Right renal pelvis (tissue), 4 donors: ENCODE measurements at regions not wholly inside any gene's neighbourhood (a gene's known extent, or its start where the extent isn't known, plus 50 kb on each side); places are given as distances from the start of the nearest gene placed in this dataset.

ENCODE experiments used
- DNase-seq, 4 donors: peaks; one replicate each; pipeline ENCODE4 v3.0.0-alpha.2; 2013; ENCODE audit warnings: low read depth in 4 of 4, low spot score in 3 of 4, missing footprints in 1 of 4

DNA sequence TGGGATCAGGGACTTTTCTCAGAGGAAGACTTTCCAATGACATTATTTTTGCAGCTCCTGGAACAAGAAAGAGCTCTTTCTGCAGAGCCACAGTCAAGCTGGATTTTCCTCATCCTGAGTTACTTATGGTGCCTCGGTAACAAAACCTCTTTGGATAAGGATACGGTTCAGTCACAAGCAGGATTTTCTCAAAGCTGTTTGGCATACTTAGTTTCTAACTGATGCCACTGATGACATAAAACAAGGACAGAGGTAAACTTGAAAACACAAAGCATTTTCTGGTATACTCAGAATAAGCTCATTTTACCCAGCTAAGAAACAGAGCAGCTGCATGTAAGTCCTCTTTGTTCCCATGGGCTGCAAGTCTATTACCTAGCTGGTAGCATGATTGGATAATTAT is 340.9 kb upstream of the MEOX2 start:
- no peak for DNase-seq

DNA sequence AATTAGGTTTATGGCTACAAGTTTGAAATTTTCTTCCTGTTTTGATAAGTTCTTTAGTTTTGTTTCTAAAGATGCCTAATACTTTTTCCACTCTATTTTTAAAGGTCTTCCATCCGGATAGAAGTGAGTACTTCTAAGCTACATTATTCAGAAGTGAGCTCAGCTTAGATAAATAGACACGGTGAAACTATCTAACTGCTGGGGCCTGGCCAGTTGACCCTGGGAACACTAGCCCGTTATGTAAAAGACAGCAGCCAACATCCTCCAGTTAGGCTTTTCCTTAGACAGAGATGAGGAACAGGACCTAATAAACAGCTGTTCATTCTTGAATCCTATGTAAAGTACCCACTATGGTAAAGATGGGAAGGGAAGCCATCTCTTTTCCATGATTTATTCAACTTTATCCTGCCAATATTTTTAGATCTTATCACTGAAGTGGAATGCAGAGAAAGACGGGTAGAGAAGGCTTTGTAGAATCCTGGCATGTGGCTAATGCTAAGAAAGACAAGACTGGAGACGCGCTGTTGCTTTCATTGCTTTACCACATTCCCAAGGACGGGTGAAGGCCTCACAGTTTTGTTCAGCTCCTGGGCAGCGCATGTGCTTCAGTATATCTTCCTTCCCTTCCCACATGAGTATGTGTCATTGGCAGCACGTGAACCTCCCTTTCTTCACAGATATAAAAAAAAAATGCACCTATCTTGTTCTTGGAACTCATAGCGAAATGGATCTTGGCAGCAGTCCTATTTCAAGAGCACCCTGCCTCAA is 340.0 kb upstream of the MEOX2 start:
- DNase-seq: no peak

DNA sequence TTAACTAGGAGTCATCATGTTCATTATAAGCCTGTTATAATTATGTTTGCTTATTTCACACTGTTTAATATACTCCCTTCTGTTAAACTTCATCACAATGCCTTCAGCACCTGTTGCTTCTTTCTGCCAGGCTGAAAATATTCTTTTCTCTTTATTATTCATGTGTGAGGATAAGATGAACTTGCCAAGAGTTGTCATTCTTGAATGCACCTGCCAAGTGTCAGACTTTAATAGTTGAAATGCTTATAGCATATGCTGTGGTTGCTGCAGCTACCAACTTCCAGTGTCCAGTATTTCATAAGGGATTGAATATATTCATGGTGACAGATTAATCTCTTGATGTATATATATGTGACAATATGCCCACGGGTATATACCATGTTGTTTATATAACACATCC is 339.2 kb upstream of the MEOX2 start:
- DNase-seq: no peak

DNA sequence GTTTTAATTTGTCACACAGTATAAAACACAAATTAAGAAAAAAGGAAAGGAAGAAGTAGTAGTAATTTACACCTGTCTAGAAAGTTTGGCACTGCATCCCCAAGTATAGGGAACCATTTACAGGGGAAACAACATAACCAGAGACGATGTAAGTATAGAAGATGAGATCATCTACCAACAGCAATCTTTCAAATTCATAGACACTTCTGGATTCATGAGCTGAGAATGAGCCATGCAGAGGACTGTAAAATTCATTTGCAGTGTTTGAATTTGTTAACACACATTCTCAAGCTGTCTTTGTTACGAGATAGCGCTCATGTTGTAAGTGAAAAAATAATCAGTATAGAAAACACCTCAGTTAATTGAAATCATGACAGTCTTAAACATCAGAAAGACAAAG is 337.0 kb upstream of the MEOX2 start:
- no peak for DNase-seq

DNA sequence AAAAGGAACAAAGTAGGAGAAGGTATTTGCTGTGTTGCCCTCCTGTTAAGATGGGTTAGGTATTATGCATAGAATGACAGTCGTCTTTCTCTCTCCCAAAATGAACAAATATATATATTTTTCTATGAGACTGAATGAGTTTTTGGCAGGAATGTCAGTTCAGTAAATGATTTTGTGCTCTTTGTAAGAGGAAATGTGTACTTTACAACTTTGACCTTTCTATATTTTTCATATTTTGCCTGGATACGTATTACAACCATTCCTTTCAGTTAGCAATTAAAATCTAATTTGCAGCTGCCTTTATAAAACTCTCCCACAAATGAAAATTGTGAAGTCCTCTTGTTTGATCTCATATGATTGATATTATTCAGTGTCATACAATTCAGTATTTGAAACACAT is 336.6 kb upstream of the MEOX2 start:
- DNase-seq: no peak

DNA sequence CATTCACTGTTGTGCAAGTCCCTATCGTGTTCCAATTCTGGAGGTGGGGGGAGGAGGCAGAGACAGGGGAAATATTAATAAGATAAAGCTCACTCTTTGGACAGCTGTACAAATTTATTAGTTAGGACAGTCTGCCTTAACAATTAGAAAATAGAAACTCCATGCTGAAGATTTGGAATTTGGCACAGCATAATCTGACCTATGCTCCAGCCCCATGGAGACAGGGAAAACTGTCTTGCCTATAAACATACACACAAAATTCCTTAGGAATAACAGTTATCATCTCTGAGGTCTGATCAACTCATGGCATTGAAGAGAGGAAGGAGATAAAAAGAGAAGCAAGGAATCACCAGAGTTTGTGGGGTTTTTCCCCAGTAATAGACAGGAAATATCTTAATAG is 335.4 kb upstream of the MEOX2 start:
- DNase-seq: no peak

DNA sequence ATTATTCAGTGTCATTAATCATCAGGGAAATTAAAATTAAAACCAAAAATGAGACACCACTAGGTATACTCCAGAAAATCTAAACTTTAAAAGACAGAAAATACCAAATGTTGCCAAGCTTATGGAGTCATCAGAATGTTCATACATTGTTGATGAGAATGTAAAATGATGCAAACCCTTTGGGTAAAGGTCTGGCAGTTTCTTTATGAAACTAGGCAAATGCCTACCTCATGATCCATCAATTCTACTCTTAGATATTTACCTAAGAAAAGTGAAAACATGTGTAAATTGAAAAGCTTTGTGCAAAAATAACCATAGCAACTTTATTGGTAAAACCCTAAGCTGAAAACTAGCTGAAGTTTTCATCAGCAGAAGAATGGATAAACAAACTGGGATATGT is 329.5 kb upstream of the MEOX2 start:
- no peak for DNase-seq

DNA sequence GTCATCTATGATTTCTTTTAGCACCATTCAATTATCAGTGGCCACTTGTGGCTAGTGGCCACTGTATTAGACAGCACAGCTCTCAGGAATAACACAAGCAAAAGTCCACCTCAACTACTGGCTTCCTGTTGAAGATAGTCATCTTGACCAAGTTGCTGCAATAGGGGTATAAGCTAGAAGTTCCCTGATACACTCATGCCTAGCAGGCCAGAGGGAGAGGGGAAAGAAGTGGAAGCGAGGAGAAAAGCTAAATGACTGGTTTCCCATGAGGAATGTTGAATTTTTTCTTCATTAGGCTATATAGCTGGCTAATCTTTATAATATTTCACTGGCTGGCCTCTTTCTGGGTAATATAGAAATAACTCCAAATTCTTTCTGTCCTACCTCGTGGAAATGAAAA is 327.5 kb upstream of the MEOX2 start:
- no peak for DNase-seq

DNA sequence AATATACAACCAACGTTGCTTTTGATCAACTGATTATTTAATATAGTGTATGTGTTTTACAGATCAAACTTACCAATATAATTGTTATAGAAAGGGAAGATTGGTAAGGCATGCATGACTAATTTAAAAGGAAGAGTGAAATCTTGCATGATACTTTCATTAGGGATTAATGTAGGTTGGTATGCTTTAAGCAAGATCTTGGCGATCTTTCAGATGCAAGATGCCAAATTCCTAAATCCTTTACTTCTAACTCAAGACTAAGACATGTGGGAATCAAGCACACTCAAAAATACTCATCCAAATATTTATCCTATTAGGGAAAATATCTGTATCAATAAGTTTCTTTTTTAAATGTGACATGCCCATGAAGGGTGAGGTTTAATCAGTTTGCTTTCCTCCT is 321.4 kb upstream of the MEOX2 start:
- no peak for DNase-seq

DNA sequence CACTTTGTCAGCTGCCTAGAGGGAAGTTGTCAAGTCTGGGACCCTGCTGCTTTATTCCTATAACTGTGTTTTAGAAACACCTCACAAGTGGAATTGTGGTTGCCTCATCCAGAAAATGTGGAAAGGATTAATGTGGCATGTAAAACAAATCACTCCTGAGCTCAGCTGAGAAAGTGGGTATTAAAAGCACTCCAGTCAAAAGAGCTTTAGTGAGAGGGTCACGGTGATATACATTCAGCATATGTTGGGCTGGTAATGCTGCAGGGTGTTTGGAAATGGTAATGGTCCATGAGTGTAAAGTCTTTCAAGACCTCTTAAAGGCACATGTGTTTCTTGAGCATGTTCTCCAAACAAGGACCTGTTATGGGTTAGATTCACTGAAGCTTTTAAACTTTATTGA is 318.2 kb upstream of the MEOX2 start:
- DNase-seq: no peak

DNA sequence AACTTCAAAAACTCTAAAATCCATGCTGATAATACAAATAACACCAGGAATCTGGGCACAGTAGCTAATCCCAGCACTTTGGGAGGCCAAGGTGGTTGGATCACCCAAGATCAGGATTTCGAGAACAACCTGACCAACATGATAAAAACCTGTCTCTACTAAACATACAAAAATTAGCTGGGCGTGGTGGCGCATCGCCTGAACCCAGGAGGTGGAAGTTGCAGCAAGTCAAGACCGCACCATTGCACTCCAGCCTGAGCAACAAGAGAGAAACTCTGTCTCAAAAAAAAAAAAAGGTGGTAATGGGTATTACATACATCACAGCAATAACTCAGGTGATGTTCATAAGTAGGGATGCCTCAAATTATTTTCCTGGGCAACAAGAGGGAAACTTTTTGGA is 315.0 kb upstream of the MEOX2 start:
- DNase-seq: no peak

DNA sequence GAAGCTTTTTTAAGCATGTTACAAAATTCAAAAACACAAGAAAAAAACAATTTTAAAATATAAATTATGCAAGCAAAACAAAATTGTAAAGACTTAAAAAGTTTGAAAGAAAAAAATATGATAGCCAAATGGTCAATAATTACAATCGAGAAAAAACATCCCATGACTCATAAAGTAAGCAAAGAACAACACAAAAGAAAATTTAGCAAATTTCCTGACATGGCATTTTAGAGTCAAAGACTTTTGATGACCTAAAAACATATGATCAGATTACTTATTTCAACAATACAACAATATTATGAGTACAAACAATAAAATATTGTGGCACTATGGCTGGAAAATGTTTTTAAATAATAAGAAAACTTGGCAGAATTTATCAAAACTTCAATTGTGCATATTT is 312.1 kb upstream of the MEOX2 start:
- DNase-seq: no peak

DNA sequence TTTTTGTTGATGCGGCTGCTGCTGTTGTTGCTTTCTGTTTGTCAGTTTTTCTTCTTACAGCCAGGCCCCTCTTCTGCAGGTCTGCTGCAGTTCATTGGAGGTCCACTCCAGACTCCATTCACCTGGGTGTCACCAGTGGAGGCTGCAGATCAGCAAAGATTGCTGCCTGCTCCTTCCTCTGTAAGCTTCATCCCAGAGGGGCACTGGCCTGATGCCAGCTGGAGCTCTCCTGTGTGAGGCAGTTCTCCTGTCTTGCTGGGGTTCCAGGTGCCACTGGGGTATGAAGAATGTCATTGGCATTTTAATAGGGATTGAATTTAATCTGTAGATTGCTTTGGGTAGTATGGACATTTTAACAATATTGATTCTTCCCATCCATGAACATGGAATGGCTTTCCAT is 308.5 kb upstream of the MEOX2 start:
- DNase-seq: no peak

DNA sequence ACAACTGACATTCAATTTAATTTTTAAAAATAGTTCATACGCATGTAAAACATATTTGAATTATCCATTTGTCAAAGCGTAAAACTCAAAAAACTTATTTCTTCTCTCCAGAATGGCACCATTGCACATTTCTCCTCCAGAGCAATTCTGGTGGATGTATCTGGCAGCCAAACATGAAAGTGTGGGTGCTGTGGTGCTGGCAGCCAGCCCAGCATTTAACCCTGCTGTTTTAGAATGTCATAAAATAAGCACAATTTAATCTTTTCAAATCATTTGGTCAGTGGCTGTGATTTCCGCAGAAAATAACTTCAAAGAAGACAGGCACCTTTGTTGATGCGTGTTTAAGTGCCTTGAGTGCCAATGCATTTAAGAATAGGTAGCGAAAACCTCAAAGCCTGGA is 302.7 kb upstream of the MEOX2 start:
- DNase-seq: no peak

DNA sequence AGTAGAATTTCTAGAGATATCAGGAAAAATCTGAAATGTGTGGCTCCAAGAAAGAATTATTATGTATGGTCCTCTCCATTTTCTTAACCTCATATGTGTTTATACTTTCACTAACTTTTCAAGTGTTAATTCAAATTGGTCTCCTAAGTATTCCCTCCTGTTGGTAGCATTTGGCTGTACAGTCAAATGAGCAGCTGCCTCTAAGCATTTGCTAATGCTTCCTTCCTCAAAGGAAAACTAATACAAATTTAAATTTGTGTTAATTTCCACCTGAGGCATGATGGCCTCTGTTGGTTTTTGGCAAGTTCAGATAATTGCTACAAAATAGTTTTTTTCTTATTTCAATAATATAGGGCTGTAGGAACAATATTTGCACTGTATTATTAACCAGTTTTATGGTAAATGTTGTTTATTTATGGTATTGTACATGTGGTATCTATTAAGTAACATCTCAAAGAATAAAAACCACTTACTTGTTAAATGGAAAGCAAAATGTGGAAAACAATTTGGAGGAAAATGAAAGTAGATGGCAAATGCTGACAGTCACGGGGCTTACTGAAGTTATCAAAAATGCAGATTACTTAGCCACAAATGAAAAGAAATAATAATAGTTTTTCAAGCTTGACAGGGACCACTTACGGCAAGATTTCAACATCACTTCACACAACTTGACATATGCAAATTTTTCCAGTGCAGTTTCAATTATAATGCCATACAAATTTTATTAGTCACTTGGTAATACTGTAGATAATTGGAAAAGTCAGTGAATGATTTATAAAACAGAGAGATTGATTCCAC is 299.3 kb upstream of the MEOX2 start:
- no peak for DNase-seq

DNA sequence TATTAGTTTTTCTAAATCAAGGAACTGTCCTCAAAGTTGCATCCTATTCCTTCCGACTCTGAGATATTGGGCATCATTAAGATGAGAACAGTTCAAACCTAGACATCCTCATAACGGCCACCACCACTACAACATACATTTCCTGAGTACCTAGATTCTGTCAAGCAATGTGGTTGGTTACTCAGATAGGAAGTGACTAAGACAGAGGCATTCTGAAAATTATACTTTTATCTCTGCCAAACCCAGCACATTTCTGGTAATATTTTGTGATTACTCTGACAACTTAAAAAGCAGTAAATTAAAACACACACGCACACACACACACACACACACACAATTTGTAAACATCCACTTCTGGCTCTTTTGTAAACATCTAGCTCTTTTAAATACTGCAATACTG is 291.2 kb upstream of the MEOX2 start:
- no peak for DNase-seq

DNA sequence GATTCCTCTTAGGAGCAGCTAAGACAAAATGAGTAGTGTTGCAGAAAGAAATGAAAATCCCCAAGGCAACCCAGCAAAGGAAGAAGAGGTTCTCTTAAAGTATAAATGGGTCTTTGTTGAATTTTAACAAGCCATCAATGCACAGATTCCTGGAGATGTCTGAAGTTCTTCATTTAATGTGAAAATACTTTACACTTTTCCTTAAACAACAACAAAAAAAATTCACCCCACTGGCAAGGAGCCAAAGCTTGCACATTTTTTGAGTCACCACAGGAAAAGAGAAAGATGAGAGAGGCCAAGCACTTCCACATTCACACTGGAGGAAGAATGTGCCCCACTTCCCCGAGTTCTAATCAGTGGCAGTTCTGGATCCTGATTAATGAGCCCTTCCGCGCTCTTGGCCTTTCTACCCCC is 286.4 kb upstream of the MEOX2 start:
- peak in 1 of 4 donors; percentile 0 for DNase-seq

DNA sequence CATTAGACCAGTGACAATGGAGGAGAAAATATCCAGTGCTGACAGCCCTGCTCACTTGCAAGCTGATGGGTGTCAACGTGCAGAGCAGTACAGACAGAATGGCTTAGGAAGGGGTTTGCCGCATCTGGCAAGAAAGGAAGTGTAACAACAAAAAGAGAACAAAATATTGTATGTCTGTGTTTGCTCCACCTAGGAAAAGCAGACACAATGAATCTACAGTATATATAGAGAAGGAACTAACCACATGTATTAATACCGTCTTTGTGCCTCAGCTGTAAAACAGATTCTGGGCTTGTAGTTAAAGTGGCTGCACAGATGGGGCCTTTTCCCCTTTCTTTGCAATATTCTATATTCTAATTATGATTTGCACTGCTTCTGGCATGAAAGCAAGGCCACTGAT is 281.1 kb upstream of the MEOX2 start:
- DNase-seq: no peak

DNA sequence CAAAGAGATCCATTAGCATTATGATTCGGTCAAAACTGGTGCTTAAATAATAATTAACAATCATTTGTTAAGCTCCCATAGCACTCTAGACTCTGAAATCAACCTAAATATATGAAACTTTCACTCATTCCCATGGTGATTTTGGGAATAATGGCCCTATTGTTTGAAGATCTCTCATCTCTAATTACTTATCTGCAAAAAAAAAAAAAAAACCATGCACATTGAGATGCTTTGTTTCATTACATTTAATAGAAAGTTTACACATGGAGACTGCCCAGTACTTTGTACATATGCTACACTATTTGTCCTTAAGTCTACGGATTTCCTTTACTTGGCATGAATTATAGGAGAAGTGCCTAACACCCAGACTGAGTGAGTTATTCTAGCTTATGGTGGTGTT is 280.6 kb upstream of the MEOX2 start:
- no peak for DNase-seq

DNA sequence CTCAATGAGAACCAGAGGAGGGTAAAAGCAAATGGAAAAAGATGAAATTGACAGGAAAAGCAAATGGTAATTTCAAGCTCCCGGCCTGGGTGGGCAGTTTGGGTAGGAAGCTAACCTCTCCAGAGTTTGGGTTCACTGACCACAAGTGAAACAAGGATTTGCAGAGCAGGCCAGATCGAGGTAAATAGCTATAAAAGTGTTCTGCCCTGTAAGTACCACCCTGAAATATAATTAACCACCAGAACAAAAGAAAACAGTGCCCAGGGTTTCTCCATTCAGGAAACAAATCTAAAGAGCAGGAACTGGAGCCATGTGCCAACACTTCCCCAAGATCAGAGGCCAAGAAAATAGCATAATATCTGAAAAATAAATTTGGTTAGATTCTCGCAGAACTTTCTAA is 276.7 kb upstream of the MEOX2 start:
- peak in 1 of 4 donors; percentile 5 for DNase-seq

DNA sequence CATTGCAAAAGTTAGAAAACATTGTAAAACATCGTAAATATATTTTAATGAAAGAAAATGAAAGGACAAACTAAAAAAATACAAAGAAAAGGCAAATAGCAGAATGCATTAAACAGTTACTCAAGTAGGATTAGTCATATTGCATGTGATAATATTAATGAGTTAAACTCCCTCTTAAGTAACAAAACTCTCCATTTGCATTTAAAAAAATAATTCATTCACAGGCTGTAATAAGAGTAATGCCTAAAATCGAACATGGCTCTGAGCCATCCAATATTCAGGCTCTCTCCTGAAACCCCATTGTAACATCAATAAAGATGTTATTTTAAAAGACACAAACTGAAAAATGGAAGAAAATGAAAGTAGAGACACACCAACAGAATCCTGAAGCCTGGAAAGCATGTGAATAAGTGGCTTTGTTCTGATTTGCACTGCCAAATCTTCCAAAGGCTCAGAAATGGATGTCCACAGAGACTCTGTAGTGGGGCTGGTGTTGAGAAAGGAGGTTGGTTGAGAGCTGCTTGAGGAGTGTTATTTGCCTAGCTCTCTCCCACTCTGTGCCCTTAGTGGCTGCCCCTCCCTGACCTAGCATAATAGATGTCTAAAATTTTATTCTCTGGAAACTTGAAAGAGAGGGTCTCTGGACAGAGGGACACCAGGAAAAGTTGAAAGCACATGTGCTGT is 268.3 kb upstream of the MEOX2 start:
- DNase-seq: no peak

DNA sequence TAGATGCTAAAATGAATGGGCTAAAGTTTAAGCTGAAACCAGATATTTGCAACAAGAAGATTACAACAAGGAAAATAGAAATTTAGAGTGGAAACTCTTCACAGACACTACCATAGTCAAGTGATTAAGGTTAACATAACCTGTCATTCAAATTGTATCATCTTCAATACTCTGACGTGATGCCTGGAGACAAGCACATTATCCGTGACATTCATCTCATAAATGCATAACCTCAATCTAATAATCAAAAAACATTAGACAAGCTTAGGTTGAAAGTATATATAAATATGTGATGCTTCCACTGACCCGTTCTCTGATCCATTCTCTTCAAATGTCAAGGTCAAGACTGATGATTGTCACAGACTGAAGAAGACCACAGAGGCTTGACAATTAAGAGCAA is 263.8 kb upstream of the MEOX2 start:
- no peak for DNase-seq
